Common myeloid progenitor, CD34-positive (primary cell): ENCODE measurements at regions not wholly inside any gene's neighbourhood (a gene's known extent, or its start where the extent isn't known, plus 50 kb on each side); places are given as distances from the start of the nearest gene placed in this dataset.

ENCODE experiments used
- CTCF ChIA-PET: fragments of 350-600 bp; sonication (Branson Sonifier 250); formaldehyde crosslinking; loops from one replicate; lab custom pipeline; 2021; ENCODE audit warnings: antibody characterized with exemption; lab: Charles Lee
- POLR2A ChIA-PET: fragments of 350-600 bp; sonication (Branson Sonifier 250); formaldehyde crosslinking; loops from one replicate; lab custom pipeline; 2021; ENCODE audit warnings: antibody characterized with exemption; lab: Charles Lee
- DNase-seq, 3 donors: peaks; one replicate each; pipeline versions ENCODE4 v3.0.0 to v3.0.0-alpha.2; 2013
- H3K27ac ChIP-seq, 2 experiments: 1 replicate in 1 of 2; 2 replicates in 1 of 2; pipeline ENCODE4 v1.7.0; 2013; ENCODE audit warnings: inconsistent platforms in 2 of 2, low read length in 2 of 2, mild to moderate bottlenecking in 2 of 2, low read depth in 1 of 2, moderate library complexity in 1 of 2; ENCODE audit not compliant: severe bottlenecking in 2 of 2, insufficient read depth in 1 of 2, poor library complexity in 1 of 2
- H3K27me3 ChIP-seq, 5 experiments: replicated peaks in 2 of 5; 1 replicate in 3 of 5; 2 replicates in 2 of 5; pipeline versions ENCODE4 v1.6.1 to v1.7.0; 2013; ENCODE audit warnings: low read length in 4 of 5, mild to moderate bottlenecking in 2 of 5, moderate library complexity in 2 of 5, inconsistent platforms in 1 of 5; ENCODE audit not compliant: insufficient read depth in 5 of 5, control insufficient read depth in 4 of 5
- H3K36me3 ChIP-seq, 4 experiments: 1 replicate in 2 of 4; 2 replicates in 2 of 4; pipeline versions ENCODE4 v1.6.1 to v1.7.0; 2013; ENCODE audit warnings: low read length in 3 of 4, control low read depth in 1 of 4, mild to moderate bottlenecking in 1 of 4; ENCODE audit not compliant: control insufficient read depth in 4 of 4, insufficient read depth in 4 of 4
- H3K4me1 ChIP-seq, 4 experiments: 1 replicate in 3 of 4; 2 replicates in 1 of 4; pipeline versions ENCODE4 v1.6.1 to v1.7.1; 2013; ENCODE audit warnings: low read length in 3 of 4, mild to moderate bottlenecking in 3 of 4, control low read depth in 1 of 4, inconsistent platforms in 1 of 4, moderate library complexity in 1 of 4; ENCODE audit not compliant: control insufficient read depth in 4 of 4, insufficient read depth in 4 of 4; ENCODE audit errors: control extremely low read depth in 1 of 4
- H3K4me3 ChIP-seq, 7 experiments: 1 replicate in 4 of 7; 2 replicates in 3 of 7; pipeline versions ENCODE4 v1.5.1 to v1.7.0; 2013; ENCODE audit warnings: mild to moderate bottlenecking in 7 of 7, low read length in 6 of 7, moderate library complexity in 6 of 7, inconsistent platforms in 2 of 7, low read depth in 2 of 7, control low read depth in 1 of 7; ENCODE audit not compliant: insufficient read depth in 4 of 7, control insufficient read depth in 1 of 7; ENCODE audit errors: extremely low read depth in 1 of 7
- H3K9me3 ChIP-seq, 5 experiments: 1 replicate in 4 of 5; 2 replicates in 1 of 5; pipeline versions ENCODE4 v1.6.1 to v1.7.1; 2013; ENCODE audit warnings: low read length in 4 of 5, mild to moderate bottlenecking in 2 of 5, inconsistent platforms in 1 of 5, low read depth in 1 of 5, moderate library complexity in 1 of 5; ENCODE audit not compliant: control insufficient read depth in 4 of 5, insufficient read depth in 2 of 5; ENCODE audit errors: control extremely low read depth in 1 of 5
- WGBS: methylation state at CpG from one replicate; pipeline ENCODE4 v1.1.5; 2013; ENCODE audit not compliant: insufficient coverage; 5-methylcytosine and 5-hydroxymethylcytosine counted together

GRCh38 chr10:33074443-33074842 is 116.4 kb upstream of the ITGB1 start:
- Histone ChIP-seq H3K27ac (no peak overlapping the region), H3K36me3 (no peaks in the 10 kb centered on the region), H3K4me1 (no peaks in the 10 kb centered on the region), H3K4me3 (no peak overlapping the region), H3K9me3 (peaks cover 0 to 5% (median 0%) of the 10 kb centered on the region in 5 experiments), H3K27me3 (no peaks in the 10 kb centered on the region)
- ChIA-PET POLR2A (no interaction called here), CTCF (no interaction called here)
- DNase-seq: no peak
- WGBS: 83% methylated on average over 1 of the region's 3 CpGs

GRCh38 chr10:33073641-33074415 is 115.8 kb upstream of the ITGB1 start:
- Histone ChIP-seq H3K27me3 (no peaks in the 10 kb centered on the region), H3K36me3 (no peaks in the 10 kb centered on the region), H3K27ac (no peak overlapping the region), H3K4me1 (no peaks in the 10 kb centered on the region), H3K9me3 (peaks cover 0 to 5% (median 0%) of the 10 kb centered on the region in 5 experiments), H3K4me3 (no peak overlapping the region)
- WGBS: 95% methylated on average over 8 of the region's 10 CpGs
- ChIA-PET POLR2A (no interaction called here), CTCF (no interaction called here)
- DNase-seq: no peak

GRCh38 chr10:33071857-33072256 is 113.8 kb upstream of the ITGB1 start:
- DNase-seq: no peak
- CTCF ChIA-PET: no interaction called here
- H3K27ac ChIP-seq: no peak overlapping the region
- H3K4me1 ChIP-seq: no peaks in the 10 kb centered on the region
- WGBS: 100% methylated on average over 2 of the region's 2 CpGs
- H3K36me3 ChIP-seq: no peaks in the 10 kb centered on the region
- H3K9me3 ChIP-seq: peaks cover 0 to 4% (median 0%) of the 10 kb centered on the region in 5 experiments
- H3K4me3 ChIP-seq: no peak overlapping the region
- no peaks in the 10 kb centered on the region for H3K27me3 ChIP-seq
- POLR2A ChIA-PET: no interaction called here

- H3K4me1 ChIP-seq: no peaks in the 10 kb centered on the region
- CTCF ChIA-PET: interaction anchor here (1.4 kb wide), 1 partner anchor 8 kb away, joined by 4 read pairs; no protein-coding TSS in a partner anchor
- WGBS: 93% methylated on average over 6 of the region's 6 CpGs
- H3K36me3 ChIP-seq: no peaks in the 10 kb centered on the region
- H3K4me3 ChIP-seq: no peak overlapping the region
- no peak overlapping the region for H3K27ac ChIP-seq
- peaks cover 0 to 2% (median 0%) of the 10 kb centered on the region in 5 experiments for H3K9me3 ChIP-seq
- POLR2A ChIA-PET: no interaction called here
- H3K27me3 ChIP-seq: no peaks in the 10 kb centered on the region
- no peak for DNase-seq
These were observed 112.1 kb upstream of the ITGB1 start for GRCh38 chr10:33070101-33070500.

- WGBS: 100% methylated on average over 1 of the region's 2 CpGs
- no peaks in the 10 kb centered on the region for H3K9me3 ChIP-seq
- no peak overlapping the region for H3K27ac ChIP-seq
- H3K36me3 ChIP-seq: no peaks in the 10 kb centered on the region
- H3K4me1 ChIP-seq: no peaks in the 10 kb centered on the region
- H3K4me3 ChIP-seq: no peak overlapping the region
- ChIA-PET CTCF (no interaction called here), POLR2A (no interaction called here)
- DNase-seq: no peak
- no peaks in the 10 kb centered on the region for H3K27me3 ChIP-seq
These were observed 109.9 kb upstream of the ITGB1 start for GRCh38 chr10:33067917-33068316.

- no peak overlapping the region for H3K27ac ChIP-seq
- no peak overlapping the region for H3K4me3 ChIP-seq
- no peaks in the 10 kb centered on the region for H3K36me3 ChIP-seq
- POLR2A ChIA-PET: no interaction called here
- no peaks in the 10 kb centered on the region for H3K27me3 ChIP-seq
- H3K9me3 ChIP-seq: no peaks in the 10 kb centered on the region
- no peaks in the 10 kb centered on the region for H3K4me1 ChIP-seq
- CTCF ChIA-PET: no interaction called here
- DNase-seq: no peak
- 60% methylated on average over 2 of the region's 2 CpGs for WGBS
These were observed 109.5 kb upstream of the ITGB1 start for GRCh38 chr10:33067481-33067880.

GRCh38 chr10:33066558-33067236 is 108.7 kb upstream of the ITGB1 start:
- DNase-seq: no peak
- Histone ChIP-seq H3K4me3 (no peak overlapping the region), H3K27me3 (no peaks in the 10 kb centered on the region), H3K27ac (no peak overlapping the region), H3K4me1 (no peaks in the 10 kb centered on the region), H3K36me3 (no peaks in the 10 kb centered on the region), H3K9me3 (no peaks in the 10 kb centered on the region)
- 77% methylated on average over 9 of the region's 9 CpGs for WGBS
- ChIA-PET POLR2A (no interaction called here), CTCF (no interaction called here)
